Ovary (tissue), 3 donors: ENCODE measurements at regions not wholly inside any gene's neighbourhood (a gene's known extent, or its start where the extent isn't known, plus 50 kb on each side); places are given as distances from the start of the nearest gene placed in this dataset.

Experiments used
- CTCF ChIP-seq, 3 donors: fragments of 450-650 bp in 2 of 3; fragments of 200-600 bp in 1 of 3; IDR thresholded peaks; one replicate each; pipeline versions ENCODE4 v1.5.1 to v1.8.0; 2016 to 2022; ENCODE audit warnings: antibody characterized with exemption in 3 of 3, mild to moderate bottlenecking in 1 of 3
- POLR2A ChIP-seq: fragments of 450-650 bp; IDR thresholded peaks from one replicate; pipeline ENCODE4 v1.6.1; 2017; ENCODE audit warnings: antibody characterized with exemption, mild to moderate bottlenecking, moderate library complexity
- donor health status: DM: no; HTN: no; CAD: no.

GRCh38 chr1:42006093-42006492 is 87.4 kb upstream of the HIVEP3 start:
- TF ChIP-seq CTCF (IDR thresholded peaks at IDR 0.05) = no peak
- TF ChIP-seq POLR2A = no peak
